Natural killer cell treated with Interleukin-12 subunit alpha and Interleukin-12 subunit beta and Interleukin-15 and Interleukin-18, amount 100 ng/mL, for 72 hours (primary cell): ENCODE measurements at regions not wholly inside any gene's neighbourhood (a gene's known extent, or its start where the extent isn't known, plus 50 kb on each side); places are given as distances from the start of the nearest gene placed in this dataset.

ENCODE experiments used
- ATAC-seq, 2 donors: fragments of 150-1000 bp; cut with Tn5 transposase in 1 of 2; sonication (Bioruptor Pico), chemical (Tn5 transposase) in 1 of 2; 2 replicates each; pipeline ENCODE4 v1.10.0; 2021
- DNase-seq: peaks from one replicate; pipeline ENCODE4 v3.0.0; 2022; ENCODE audit warnings: low spot score
- H3K27ac Mint-ChIP-seq, 2 donors: 1 replicate in 1 of 2; 2 replicates in 1 of 2; pipeline ENCODE4 v1.8.0; 2022; ENCODE audit warnings: mixed read lengths in 2 of 2, mild to moderate bottlenecking in 1 of 2, moderate library complexity in 1 of 2
- H3K27me3 Mint-ChIP-seq, 2 donors: 1 replicate in 1 of 2; 2 replicates in 1 of 2; pipeline ENCODE4 v1.8.0; 2022; ENCODE audit warnings: mixed read lengths in 2 of 2
- H3K36me3 Mint-ChIP-seq: one replicate; pipeline ENCODE4 v1.8.0; 2022; ENCODE audit warnings: mixed read lengths
- H3K4me1 Mint-ChIP-seq, 2 donors: 1 replicate in 1 of 2; 2 replicates in 1 of 2; pipeline ENCODE4 v1.8.0; 2022; ENCODE audit warnings: low read depth in 2 of 2, mixed read lengths in 2 of 2, mild to moderate bottlenecking in 1 of 2
- H3K4me3 Mint-ChIP-seq: one replicate; pipeline ENCODE4 v1.8.0; 2022; ENCODE audit warnings: mixed read lengths
- H3K9me3 Mint-ChIP-seq: 2 replicates; pipeline ENCODE4 v1.8.0; 2022; ENCODE audit warnings: mixed read lengths

DNA sequence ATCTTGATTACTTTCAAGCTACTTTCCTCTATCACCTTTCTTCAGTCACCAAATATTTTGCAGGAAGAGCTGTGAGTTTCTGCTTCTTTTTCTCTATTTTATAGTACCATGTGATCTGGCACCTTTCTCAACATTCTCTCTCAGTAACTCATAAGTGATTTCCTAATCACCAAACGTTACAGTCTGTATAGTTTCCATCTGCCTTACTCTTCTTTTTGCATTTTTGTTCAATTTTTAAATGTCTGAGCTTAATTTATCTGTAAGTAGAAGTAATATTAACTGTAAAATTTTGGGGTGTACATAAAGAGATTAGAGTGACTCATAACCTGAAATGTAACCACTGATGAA, 422.1 kb upstream of the SYT1 start:
- peaks cover 10% of the 10 kb centered on the region for H3K36me3 Mint-ChIP-seq
- no peak for ATAC-seq
- H3K9me3 Mint-ChIP-seq = peaks cover 26% of the 10 kb centered on the region
- DNase-seq = no peak
- H3K27ac Mint-ChIP-seq = no peak overlapping the region
- no peaks in the 10 kb centered on the region for H3K4me1 Mint-ChIP-seq
- H3K27me3 Mint-ChIP-seq = no peaks in the 10 kb centered on the region
- H3K4me3 Mint-ChIP-seq = no peak overlapping the region

GRCh38 chr12:78446555-78446954, 418.0 kb upstream of the SYT1 start:
- H3K9me3 Mint-ChIP-seq = peaks cover 20% of the 10 kb centered on the region
- DNase-seq = no peak
- H3K27me3 Mint-ChIP-seq = no peaks in the 10 kb centered on the region
- no peak for ATAC-seq
- no peaks in the 10 kb centered on the region for H3K4me1 Mint-ChIP-seq
- no peak overlapping the region for H3K27ac Mint-ChIP-seq
- H3K36me3 Mint-ChIP-seq = no peaks in the 10 kb centered on the region
- no peak overlapping the region for H3K4me3 Mint-ChIP-seq

GRCh38 chr12:78447373-78447772, 417.2 kb upstream of the SYT1 start:
- H3K9me3 Mint-ChIP-seq = peaks cover 17% of the 10 kb centered on the region
- ATAC-seq (no peak), DNase-seq (no peak)
- no peaks in the 10 kb centered on the region for H3K27me3 Mint-ChIP-seq
- H3K4me3 Mint-ChIP-seq = no peak overlapping the region
- H3K27ac Mint-ChIP-seq = no peak overlapping the region
- H3K4me1 Mint-ChIP-seq = no peaks in the 10 kb centered on the region
- H3K36me3 Mint-ChIP-seq = no peaks in the 10 kb centered on the region

GRCh38 chr12:78448692-78449091, 415.9 kb upstream of the SYT1 start:
- no peak for DNase-seq
- no peak overlapping the region for H3K27ac Mint-ChIP-seq
- no peaks in the 10 kb centered on the region for H3K4me1 Mint-ChIP-seq
- no peak for ATAC-seq
- H3K36me3 Mint-ChIP-seq = no peaks in the 10 kb centered on the region
- H3K27me3 Mint-ChIP-seq = no peaks in the 10 kb centered on the region
- H3K9me3 Mint-ChIP-seq = peaks cover 17% of the 10 kb centered on the region
- H3K4me3 Mint-ChIP-seq = no peak overlapping the region

DNA sequence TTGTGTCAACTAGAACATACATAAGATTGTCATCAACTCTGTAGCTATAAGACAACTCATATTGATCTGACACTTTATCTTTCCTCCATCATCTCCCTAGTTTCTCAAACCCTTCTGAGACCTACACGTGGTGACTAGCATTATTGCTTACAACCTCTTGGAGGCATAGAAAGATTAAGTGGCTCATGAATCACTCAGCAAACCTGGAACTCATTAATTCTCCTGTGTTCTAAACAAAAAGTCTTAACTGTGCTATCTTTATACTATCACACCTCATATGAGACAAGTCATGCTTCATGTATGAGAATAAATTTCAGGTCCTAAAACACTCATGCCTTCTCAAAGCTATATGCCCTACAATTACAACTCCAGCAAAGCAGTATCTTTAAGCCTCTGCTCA, 408.6 kb upstream of the SYT1 start:
- H3K27me3 Mint-ChIP-seq = no peaks in the 10 kb centered on the region
- no peak overlapping the region for H3K4me3 Mint-ChIP-seq
- H3K9me3 Mint-ChIP-seq = peaks cover 16% of the 10 kb centered on the region
- DNase-seq = no peak
- peaks cover 7% of the 10 kb centered on the region for H3K36me3 Mint-ChIP-seq
- H3K27ac Mint-ChIP-seq = no peak overlapping the region
- H3K4me1 Mint-ChIP-seq = no peaks in the 10 kb centered on the region
- no peak for ATAC-seq

DNA sequence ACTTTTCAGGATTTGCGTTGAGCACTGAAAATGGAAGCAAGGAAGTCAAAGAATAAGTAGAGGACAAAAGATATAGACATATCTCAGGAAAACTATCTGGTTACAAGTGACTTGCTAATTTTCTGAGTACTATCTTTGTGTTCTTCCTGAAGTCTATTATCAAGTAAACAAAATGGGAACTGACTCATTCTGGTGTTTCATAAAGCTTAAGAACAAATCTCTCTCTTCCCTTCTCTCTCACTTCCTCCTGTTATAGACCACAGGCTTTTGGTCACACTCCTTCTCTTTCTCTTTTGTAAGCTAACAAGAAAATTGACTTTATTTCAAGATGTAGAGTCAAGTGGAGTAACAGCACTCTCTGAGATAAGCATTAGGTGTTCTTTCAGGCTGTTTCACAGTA, 406.6 kb upstream of the SYT1 start:
- Mint-ChIP-seq H3K4me3 (no peak overlapping the region), H3K9me3 (peaks cover 14% of the 10 kb centered on the region), H3K4me1 (no peaks in the 10 kb centered on the region), H3K36me3 (peaks cover 7% of the 10 kb centered on the region), H3K27me3 (no peaks in the 10 kb centered on the region), H3K27ac (no peak overlapping the region)
- ATAC-seq (no peak), DNase-seq (no peak)

- Mint-ChIP-seq H3K4me1 (no peaks in the 10 kb centered on the region), H3K9me3 (peaks cover 13% of the 10 kb centered on the region), H3K27ac (no peak overlapping the region), H3K4me3 (no peak overlapping the region), H3K36me3 (no peaks in the 10 kb centered on the region), H3K27me3 (no peaks in the 10 kb centered on the region)
- DNase-seq = no peak
- ATAC-seq = no peak
These were observed 394.0 kb upstream of the SYT1 start for GRCh38 chr12:78470354-78471195.

DNA sequence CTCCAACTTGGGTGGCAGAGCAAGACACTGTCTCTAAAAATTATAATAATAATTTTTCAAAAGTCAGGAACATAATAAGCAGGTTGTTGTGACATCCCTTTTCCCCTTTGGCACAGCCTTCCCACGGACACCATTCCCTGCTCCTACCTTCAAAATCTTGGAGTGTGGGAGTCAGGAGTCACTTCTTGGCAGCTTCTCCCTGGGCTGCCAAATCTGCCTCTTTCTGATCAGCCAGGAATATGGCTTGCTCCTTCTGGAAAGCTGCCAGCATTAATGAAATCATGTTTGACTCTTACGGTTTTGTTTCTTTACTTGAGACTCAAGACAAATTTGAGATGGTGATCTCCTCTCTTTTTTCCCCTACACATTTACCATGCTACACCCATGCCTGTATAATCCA, 391.4 kb upstream of the SYT1 start:
- Mint-ChIP-seq H3K27me3 (no peaks in the 10 kb centered on the region), H3K9me3 (peaks cover 13% of the 10 kb centered on the region), H3K4me3 (no peak overlapping the region), H3K4me1 (no peaks in the 10 kb centered on the region), H3K36me3 (no peaks in the 10 kb centered on the region), H3K27ac (no peak overlapping the region)
- ATAC-seq = no peak
- DNase-seq = no peak

GRCh38 chr12:78473561-78473960, 391.0 kb upstream of the SYT1 start:
- Mint-ChIP-seq H3K4me3 (no peak overlapping the region), H3K9me3 (peaks cover 13% of the 10 kb centered on the region), H3K27me3 (no peaks in the 10 kb centered on the region), H3K36me3 (no peaks in the 10 kb centered on the region), H3K27ac (no peak overlapping the region), H3K4me1 (no peaks in the 10 kb centered on the region)
- ATAC-seq (no peak), DNase-seq (no peak)

DNA sequence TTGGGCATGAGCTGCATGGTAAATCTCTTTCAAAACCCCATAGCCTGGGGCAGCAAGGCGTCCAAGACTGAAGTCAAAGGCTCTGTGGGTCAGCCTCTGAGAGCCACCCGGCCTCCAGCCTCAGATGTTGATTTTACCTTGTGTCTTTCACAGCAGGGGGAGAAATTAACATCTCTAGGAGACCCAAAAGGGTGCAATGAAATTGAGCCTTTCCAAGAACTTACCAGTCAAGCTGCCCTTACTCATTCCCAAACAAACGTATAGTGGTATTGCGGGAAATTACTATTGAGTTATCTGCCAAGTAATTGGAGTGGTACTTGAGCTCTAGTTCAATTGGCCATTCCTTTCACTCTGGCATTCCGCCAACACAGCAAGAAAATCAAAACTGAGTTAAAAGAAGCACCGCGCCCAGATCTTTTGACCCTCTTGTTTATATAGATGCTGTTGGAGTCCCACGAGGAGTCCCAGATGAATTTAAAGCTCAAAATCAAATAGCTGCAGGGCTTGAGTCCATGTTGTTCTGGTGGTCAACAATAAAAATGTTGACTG, 380.7 kb upstream of the SYT1 start:
- no peak overlapping the region for H3K4me3 Mint-ChIP-seq
- H3K36me3 Mint-ChIP-seq = no peaks in the 10 kb centered on the region
- H3K27me3 Mint-ChIP-seq = no peaks in the 10 kb centered on the region
- peaks cover 20% of the 10 kb centered on the region for H3K9me3 Mint-ChIP-seq
- no peak for DNase-seq
- H3K4me1 Mint-ChIP-seq = no peaks in the 10 kb centered on the region
- no peak overlapping the region for H3K27ac Mint-ChIP-seq
- ATAC-seq = no peak

- ATAC-seq (no peak), DNase-seq (no peak)
- Mint-ChIP-seq H3K27me3 (no peaks in the 10 kb centered on the region), H3K36me3 (no peaks in the 10 kb centered on the region), H3K27ac (no peak overlapping the region), H3K9me3 (peaks cover 18% of the 10 kb centered on the region), H3K4me1 (no peaks in the 10 kb centered on the region), H3K4me3 (no peak overlapping the region)
These were observed 374.6 kb upstream of the SYT1 start for GRCh38 chr12:78489990-78490389.

DNA sequence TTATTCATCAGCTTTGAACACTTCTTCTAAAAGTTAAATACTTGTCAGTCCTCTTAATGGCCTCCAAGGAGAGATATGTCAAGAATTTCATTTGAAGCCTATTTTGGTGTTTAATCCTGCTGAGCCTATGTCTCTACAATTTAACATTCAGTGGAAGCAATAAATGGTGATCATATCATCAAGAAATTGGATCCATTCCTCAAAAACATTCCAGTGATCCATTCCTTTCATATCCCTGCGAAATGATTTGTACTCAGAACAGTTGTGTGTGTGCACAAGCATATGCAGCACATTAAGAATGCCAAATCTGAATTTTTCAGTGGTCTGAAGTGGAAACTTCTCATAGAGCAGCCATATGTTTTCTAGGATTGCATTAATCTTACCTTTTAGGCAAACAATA, 373.7 kb upstream of the SYT1 start:
- H3K36me3 Mint-ChIP-seq = no peaks in the 10 kb centered on the region
- no peak overlapping the region for H3K4me3 Mint-ChIP-seq
- no peak overlapping the region for H3K27ac Mint-ChIP-seq
- peaks cover 18% of the 10 kb centered on the region for H3K9me3 Mint-ChIP-seq
- H3K4me1 Mint-ChIP-seq = no peaks in the 10 kb centered on the region
- ATAC-seq (no peak), DNase-seq (no peak)
- H3K27me3 Mint-ChIP-seq = no peaks in the 10 kb centered on the region

GRCh38 chr12:78494911-78495310, 369.7 kb upstream of the SYT1 start:
- H3K4me1 Mint-ChIP-seq = no peaks in the 10 kb centered on the region
- H3K27ac Mint-ChIP-seq = no peak overlapping the region
- H3K4me3 Mint-ChIP-seq = no peak overlapping the region
- peaks cover 16% of the 10 kb centered on the region for H3K9me3 Mint-ChIP-seq
- no peaks in the 10 kb centered on the region for H3K27me3 Mint-ChIP-seq
- DNase-seq (no peak), ATAC-seq (no peak)
- no peaks in the 10 kb centered on the region for H3K36me3 Mint-ChIP-seq

DNA sequence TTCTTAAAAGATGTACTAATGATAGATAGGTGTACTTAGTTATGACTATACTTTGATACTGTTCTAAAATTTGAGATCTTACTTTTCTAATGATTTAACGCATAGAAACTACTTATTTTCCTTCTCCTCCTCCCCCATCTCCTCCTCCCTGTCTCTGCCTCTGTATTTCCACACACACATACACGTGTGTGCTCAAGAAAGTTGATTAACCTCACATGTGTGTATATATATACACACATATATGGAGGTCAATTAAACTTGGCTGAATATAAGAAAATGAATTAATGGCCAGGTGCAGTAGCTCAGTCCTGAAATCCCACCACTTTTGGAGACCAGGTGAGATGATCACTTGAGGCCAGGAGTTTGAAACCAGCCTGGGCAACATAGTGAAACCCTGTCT, 362.7 kb upstream of the SYT1 start:
- no peak for ATAC-seq
- H3K27ac Mint-ChIP-seq = no peak overlapping the region
- H3K9me3 Mint-ChIP-seq = peaks cover 12% of the 10 kb centered on the region
- no peak for DNase-seq
- H3K4me1 Mint-ChIP-seq = no peaks in the 10 kb centered on the region
- no peaks in the 10 kb centered on the region for H3K36me3 Mint-ChIP-seq
- no peak overlapping the region for H3K4me3 Mint-ChIP-seq
- no peaks in the 10 kb centered on the region for H3K27me3 Mint-ChIP-seq

- H3K9me3 Mint-ChIP-seq = peaks cover 24% of the 10 kb centered on the region
- H3K36me3 Mint-ChIP-seq = peaks cover 18% of the 10 kb centered on the region
- H3K4me3 Mint-ChIP-seq = no peak overlapping the region
- no peaks in the 10 kb centered on the region for H3K4me1 Mint-ChIP-seq
- DNase-seq (no peak), ATAC-seq (no peak)
- no peaks in the 10 kb centered on the region for H3K27me3 Mint-ChIP-seq
- no peak overlapping the region for H3K27ac Mint-ChIP-seq
These were observed 345.2 kb upstream of the SYT1 start for GRCh38 chr12:78519422-78519821.
